ENCODE measurements at regions not wholly inside any gene's neighbourhood (a gene's known extent, or its start where the extent isn't known, plus 50 kb on each side); places are given as distances from the start of the nearest gene placed in this dataset.
A peak's percentile ranks its signal among the peaks of the same experiment; 100 is the strongest.

GRCh38 chr11:122391049-122391448, 264.5 kb upstream of the UBASH3B start:
- no peak overlapping the region for H3K4me3 Mint-ChIP-seq (ENCODE audit: unreplicated experiment)
- peaks cover 6% of the 10 kb centered on the region for H3K27me3 Mint-ChIP-seq (ENCODE audit: low read depth, unreplicated experiment)
- no peaks in the 10 kb centered on the region for H3K36me3 Mint-ChIP-seq (ENCODE audit: low read depth, unreplicated experiment)
- no peaks in the 10 kb centered on the region for H3K4me1 ChIP-seq (ENCODE audit: insufficient read depth, low read length)
- no peaks in the 10 kb centered on the region for H4K20me1 ChIP-seq (ENCODE audit: insufficient read depth, low read length)
- H3K4me1 Mint-ChIP-seq (ENCODE audit: low read depth, unreplicated experiment), result no peaks in the 10 kb centered on the region
- no peak overlapping the region for H2AFZ ChIP-seq (ENCODE audit: low read depth, low read length)
- no peaks in the 10 kb centered on the region for H3K36me3 ChIP-seq (ENCODE audit: insufficient read depth, low read length)
- no peak overlapping the region for H3K27ac ChIP-seq (ENCODE audit: low read depth, low read length)
- no peaks in the 10 kb centered on the region for H3K9me3 ChIP-seq (ENCODE audit: insufficient read depth, low read depth, low read length)
- H3K4me2 ChIP-seq (ENCODE audit: low read length), result no peak overlapping the region
- H3K9me3 Mint-ChIP-seq (ENCODE audit: unreplicated experiment), result peaks cover 2% of the 10 kb centered on the region
- H3K27ac Mint-ChIP-seq (ENCODE audit: unreplicated experiment), result no peak overlapping the region
- no peak for DNase-seq (ENCODE audit: low read depth)
- H3K27me3 ChIP-seq (ENCODE audit: insufficient read depth, low read length), result no peaks in the 10 kb centered on the region
- FAIRE-seq, result no peak
- no peak overlapping the region for H3K9ac ChIP-seq (ENCODE audit: low read length)
- H3K79me2 ChIP-seq (ENCODE audit: insufficient read depth, low read length), result no peaks in the 10 kb centered on the region
- no peak for TF ChIP-seq EZH2 (IDR thresholded peaks at IDR 0.05; ENCODE audit: insufficient read depth, low read length)
- H3K4me3 ChIP-seq (ENCODE audit: insufficient read depth, low read depth, low read length), result no peak overlapping the region

- H3K9me3 ChIP-seq (ENCODE audit: insufficient read depth, low read depth, low read length), result no peaks in the 10 kb centered on the region
- no peak overlapping the region for H3K9ac ChIP-seq (ENCODE audit: low read length)
- no peaks in the 10 kb centered on the region for H3K27me3 ChIP-seq (ENCODE audit: insufficient read depth, low read length)
- H3K4me1 Mint-ChIP-seq (ENCODE audit: low read depth, unreplicated experiment), result no peaks in the 10 kb centered on the region
- no peak overlapping the region for H3K27ac ChIP-seq (ENCODE audit: low read depth, low read length)
- no peak overlapping the region for H3K27ac Mint-ChIP-seq (ENCODE audit: unreplicated experiment)
- FAIRE-seq, result no peak
- peaks cover 6% of the 10 kb centered on the region for H3K9me3 Mint-ChIP-seq (ENCODE audit: unreplicated experiment)
- no peak overlapping the region for H3K4me3 Mint-ChIP-seq (ENCODE audit: unreplicated experiment)
- H3K36me3 ChIP-seq (ENCODE audit: insufficient read depth, low read length), result no peaks in the 10 kb centered on the region
- no peaks in the 10 kb centered on the region for H3K36me3 Mint-ChIP-seq (ENCODE audit: low read depth, unreplicated experiment)
- TF ChIP-seq CTCF (IDR thresholded peaks at IDR 0.05; ENCODE audit: insufficient read depth, low read depth, low read length) (no peak), EZH2 (IDR thresholded peaks at IDR 0.05; ENCODE audit: insufficient read depth, low read length) (no peak)
- no peaks in the 10 kb centered on the region for H4K20me1 ChIP-seq (ENCODE audit: insufficient read depth, low read length)
- no peak overlapping the region for H3K4me3 ChIP-seq (ENCODE audit: insufficient read depth, low read depth, low read length)
- no peaks in the 10 kb centered on the region for H3K27me3 Mint-ChIP-seq (ENCODE audit: low read depth, unreplicated experiment)
- no peaks in the 10 kb centered on the region for H3K79me2 ChIP-seq (ENCODE audit: insufficient read depth, low read length)
- no peak for DNase-seq (ENCODE audit: low read depth)
- H3K4me2 ChIP-seq (ENCODE audit: low read length), result no peak overlapping the region
- H3K4me1 ChIP-seq (ENCODE audit: insufficient read depth, low read length), result no peaks in the 10 kb centered on the region
- no peak overlapping the region for H2AFZ ChIP-seq (ENCODE audit: low read depth, low read length)
These were observed 267.2 kb upstream of the BLID start for GRCh38 chr11:122383186-122383585.

GRCh38 chr11:122375687-122376399, 259.8 kb upstream of the BLID start:
- H3K79me2 ChIP-seq (ENCODE audit: insufficient read depth, low read length), result no peaks in the 10 kb centered on the region
- Mint-ChIP-seq H3K27me3 (ENCODE audit: low read depth, unreplicated experiment) (peaks cover 5% of the 10 kb centered on the region), H3K4me1 (ENCODE audit: low read depth, unreplicated experiment) (peaks cover 4% of the 10 kb centered on the region), H3K9me3 (ENCODE audit: unreplicated experiment) (peaks cover 4% of the 10 kb centered on the region), H3K27ac (ENCODE audit: unreplicated experiment) (no peak overlapping the region), H3K4me3 (ENCODE audit: unreplicated experiment) (no peak overlapping the region), H3K36me3 (ENCODE audit: low read depth, unreplicated experiment) (no peaks in the 10 kb centered on the region)
- no peak overlapping the region for H2AFZ ChIP-seq (ENCODE audit: low read depth, low read length)
- no peak overlapping the region for H3K9ac ChIP-seq (ENCODE audit: low read length)
- H3K27ac ChIP-seq (ENCODE audit: low read depth, low read length), result no peak overlapping the region
- no peak overlapping the region for H3K4me2 ChIP-seq (ENCODE audit: low read length)
- DNase-seq (ENCODE audit: low read depth), result peak; percentile 63
- TF ChIP-seq CTCF (IDR thresholded peaks at IDR 0.05; ENCODE audit: insufficient read depth, low read depth, low read length) (no peak), EZH2 (IDR thresholded peaks at IDR 0.05; ENCODE audit: insufficient read depth, low read length) (no peak)
- peak; percentile 67 for FAIRE-seq
- H3K36me3 ChIP-seq (ENCODE audit: insufficient read depth, low read length), result no peaks in the 10 kb centered on the region
- no peaks in the 10 kb centered on the region for H4K20me1 ChIP-seq (ENCODE audit: insufficient read depth, low read length)
- no peaks in the 10 kb centered on the region for H3K27me3 ChIP-seq (ENCODE audit: insufficient read depth, low read length)
- H3K9me3 ChIP-seq (ENCODE audit: insufficient read depth, low read depth, low read length), result no peaks in the 10 kb centered on the region
- no peak overlapping the region for H3K4me3 ChIP-seq (ENCODE audit: insufficient read depth, low read depth, low read length)
- no peaks in the 10 kb centered on the region for H3K4me1 ChIP-seq (ENCODE audit: insufficient read depth, low read length)

Data from astrocyte (in vitro differentiated cells and primary cell).